ENCODE measurements at regions not wholly inside any gene's neighbourhood (a gene's known extent, or its start where the extent isn't known, plus 50 kb on each side); places are given as distances from the start of the nearest gene placed in this dataset.
"Not testable (repeated sequence)": the region's sequence is repeated elsewhere in the genome, so short reads cannot be mapped to it uniquely, and the experiment has no call there.

DNA sequence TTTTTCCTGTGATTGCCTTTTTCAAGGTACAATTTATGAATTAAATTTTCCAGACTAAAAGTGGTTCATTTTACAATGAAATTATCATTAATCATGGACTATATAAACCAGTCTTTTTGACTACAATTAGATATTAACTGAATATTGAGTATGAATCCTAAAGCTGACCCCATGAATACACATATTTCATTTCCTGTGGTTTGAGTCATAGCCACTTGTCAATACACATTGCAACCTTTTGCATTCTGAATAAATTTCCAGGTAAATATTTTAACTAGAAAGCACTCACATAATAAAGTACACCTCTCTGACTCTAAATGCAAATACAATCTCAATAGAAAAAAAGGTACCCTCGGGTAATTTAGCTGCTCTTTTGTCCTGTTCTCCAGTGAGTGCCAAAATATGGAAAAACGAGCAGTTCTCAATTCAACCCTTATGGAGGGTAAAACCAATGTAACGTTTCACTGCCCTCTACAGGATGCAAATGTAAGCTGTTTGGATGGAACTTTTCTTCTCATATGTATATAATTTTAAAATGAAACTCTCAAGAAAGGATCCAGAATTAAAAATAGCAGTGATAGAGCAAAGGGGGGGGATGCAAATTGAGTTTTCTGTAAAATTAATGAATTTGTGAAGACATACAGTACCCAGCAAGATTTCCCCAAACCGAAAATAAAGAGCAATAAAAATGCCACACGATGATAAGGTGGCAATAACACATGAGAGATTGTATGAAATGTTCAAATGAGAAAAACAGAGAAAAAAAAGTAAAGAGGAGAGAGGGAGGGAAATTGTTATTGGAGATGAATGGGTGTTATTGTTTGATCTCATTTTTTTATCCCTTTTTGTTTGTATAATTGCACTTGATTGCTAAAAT is 1795.7 kb upstream of the PIK3C3 start:
- Histone ChIP-seq H3K4me3 (ENCODE audit: low read length in 2 of 2) (no peak overlapping the region), H3K27ac (ENCODE audit: low read length) (no peak overlapping the region), H3K9me3 (ENCODE audit: control insufficient read depth in 2 of 2, low read length in 2 of 2) (no peaks in the 10 kb centered on the region), H3K36me3 (ENCODE audit: control insufficient read depth in 2 of 2, insufficient read depth in 2 of 2, low read length in 2 of 2) (no peaks in the 10 kb centered on the region), H3K4me1 (ENCODE audit: control insufficient read depth, insufficient read depth, low read length) (no peaks in the 10 kb centered on the region), H3K9ac (ENCODE audit: low read length in 2 of 2) (no peak overlapping the region), H3K27me3 (ENCODE audit: control insufficient read depth in 1 of 2, insufficient read depth in 2 of 2, low read length in 2 of 2) (no peaks in the 10 kb centered on the region)

DNA sequence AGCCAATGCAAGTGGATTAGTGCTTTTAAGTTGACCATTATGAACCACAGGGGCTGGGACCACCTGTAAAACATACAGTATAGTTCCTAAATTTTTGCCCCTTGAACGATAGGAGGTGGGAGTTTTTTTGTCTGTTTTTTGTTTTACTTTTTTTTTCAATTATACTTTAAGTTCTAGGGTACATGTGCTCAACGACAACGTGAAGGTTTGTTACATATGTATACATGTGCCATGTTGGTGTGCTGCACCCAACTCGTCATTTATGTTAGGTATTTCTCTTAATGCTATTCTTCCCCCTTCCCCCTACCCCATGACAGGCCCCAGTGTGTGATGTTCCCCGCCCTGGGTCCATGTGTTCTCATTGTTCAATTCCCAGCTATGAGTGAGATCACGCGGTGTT is 1797.9 kb upstream of the PIK3C3 start:
- H3K27me3 ChIP-seq (ENCODE audit: control insufficient read depth in 1 of 2, insufficient read depth in 2 of 2, low read length in 2 of 2): no peaks in the 10 kb centered on the region
- H3K9me3 ChIP-seq (ENCODE audit: control insufficient read depth in 2 of 2, low read length in 2 of 2): no peaks in the 10 kb centered on the region
- no peak overlapping the region for H3K9ac ChIP-seq (ENCODE audit: low read length in 2 of 2)
- H3K4me1 ChIP-seq (ENCODE audit: control insufficient read depth, insufficient read depth, low read length): no peaks in the 10 kb centered on the region
- no peaks in the 10 kb centered on the region for H3K36me3 ChIP-seq (ENCODE audit: control insufficient read depth in 2 of 2, insufficient read depth in 2 of 2, low read length in 2 of 2)
- no peak overlapping the region for H3K27ac ChIP-seq (ENCODE audit: low read length)
- no peak overlapping the region for H3K4me3 ChIP-seq (ENCODE audit: low read length in 2 of 2)

- H3K4me3 ChIP-seq (ENCODE audit: low read length in 2 of 2): no peak overlapping the region
- no peaks in the 10 kb centered on the region for H3K4me1 ChIP-seq (ENCODE audit: control insufficient read depth, insufficient read depth, low read length)
- H3K27me3 ChIP-seq (ENCODE audit: control insufficient read depth in 1 of 2, insufficient read depth in 2 of 2, low read length in 2 of 2): no peaks in the 10 kb centered on the region
- no peak overlapping the region for H3K27ac ChIP-seq (ENCODE audit: low read length)
- no peaks in the 10 kb centered on the region for H3K36me3 ChIP-seq (ENCODE audit: control insufficient read depth in 2 of 2, insufficient read depth in 2 of 2, low read length in 2 of 2)
- no peak overlapping the region for H3K9ac ChIP-seq (ENCODE audit: low read length in 2 of 2)
- no peaks in the 10 kb centered on the region for H3K9me3 ChIP-seq (ENCODE audit: control insufficient read depth in 2 of 2, low read length in 2 of 2)
These were observed 1802.2 kb upstream of the PIK3C3 start for GRCh38 chr18:40152859-40153258.

DNA sequence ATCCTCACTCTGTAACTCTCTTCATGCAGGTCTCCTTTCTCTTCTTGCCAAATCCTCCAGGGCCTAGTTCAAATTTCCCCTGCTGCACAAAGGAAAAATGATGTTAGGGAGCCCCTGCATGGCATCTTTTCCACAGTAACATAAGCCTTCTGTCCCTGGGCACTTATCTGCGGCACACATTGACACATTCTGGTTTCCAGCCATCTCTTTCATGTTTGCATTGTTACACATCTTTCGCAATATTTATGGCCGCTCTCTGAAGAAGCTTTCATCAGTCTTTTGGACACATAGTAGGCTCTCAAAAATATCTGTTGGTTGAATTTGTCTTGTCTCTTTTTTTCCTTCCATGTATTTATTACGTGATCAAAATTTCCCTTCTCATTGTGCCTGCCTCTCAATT is 1806.1 kb upstream of the PIK3C3 start:
- H3K27me3 ChIP-seq (ENCODE audit: control insufficient read depth in 1 of 2, insufficient read depth in 2 of 2, low read length in 2 of 2): no peaks in the 10 kb centered on the region
- H3K27ac ChIP-seq (ENCODE audit: low read length): no peak overlapping the region
- H3K4me1 ChIP-seq (ENCODE audit: control insufficient read depth, insufficient read depth, low read length): no peaks in the 10 kb centered on the region
- H3K4me3 ChIP-seq (ENCODE audit: low read length in 2 of 2): no peak overlapping the region
- no peak overlapping the region for H3K9ac ChIP-seq (ENCODE audit: low read length in 2 of 2)
- H3K36me3 ChIP-seq (ENCODE audit: control insufficient read depth in 2 of 2, insufficient read depth in 2 of 2, low read length in 2 of 2): no peaks in the 10 kb centered on the region
- H3K9me3 ChIP-seq (ENCODE audit: control insufficient read depth in 2 of 2, low read length in 2 of 2): no peaks in the 10 kb centered on the region

GRCh38 chr18:40133253-40133652 is 1821.8 kb upstream of the PIK3C3 start:
- no peak overlapping the region for H3K9ac ChIP-seq (ENCODE audit: low read length in 2 of 2)
- H3K4me1 ChIP-seq (ENCODE audit: control insufficient read depth, insufficient read depth, low read length): no peaks in the 10 kb centered on the region
- no peaks in the 10 kb centered on the region for H3K9me3 ChIP-seq (ENCODE audit: control insufficient read depth in 2 of 2, low read length in 2 of 2)
- no peaks in the 10 kb centered on the region for H3K36me3 ChIP-seq (ENCODE audit: control insufficient read depth in 2 of 2, insufficient read depth in 2 of 2, low read length in 2 of 2)
- H3K4me3 ChIP-seq (ENCODE audit: low read length in 2 of 2): no peak overlapping the region
- H3K27ac ChIP-seq (ENCODE audit: low read length): no peak overlapping the region
- no peaks in the 10 kb centered on the region for H3K27me3 ChIP-seq (ENCODE audit: control insufficient read depth in 1 of 2, insufficient read depth in 2 of 2, low read length in 2 of 2)

DNA sequence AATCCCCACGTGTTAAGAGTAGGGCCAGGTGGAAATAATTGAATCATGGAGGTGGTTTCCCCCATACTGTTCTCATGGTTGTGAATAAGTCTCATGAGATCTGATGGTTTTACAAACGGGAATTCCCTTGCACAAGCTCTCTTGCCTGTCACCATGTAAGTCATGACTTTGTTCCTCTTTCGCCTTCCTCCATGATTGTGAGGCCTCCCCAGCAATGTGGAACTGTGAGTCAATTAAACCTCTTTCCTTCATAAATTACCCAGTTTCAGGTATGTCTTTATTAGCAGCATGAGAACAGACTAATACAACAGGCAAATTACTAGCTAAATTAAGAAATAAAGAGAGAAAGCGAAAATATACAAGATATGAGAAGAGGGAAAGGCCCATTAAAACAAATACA is 1822.6 kb upstream of the PIK3C3 start:
- not testable (repeated sequence) for H3K4me3 ChIP-seq (ENCODE audit: low read length in 2 of 2); H3K27ac ChIP-seq (ENCODE audit: low read length); H3K9me3 ChIP-seq (ENCODE audit: control insufficient read depth in 2 of 2, low read length in 2 of 2); H3K4me1 ChIP-seq (ENCODE audit: control insufficient read depth, insufficient read depth, low read length); H3K27me3 ChIP-seq (ENCODE audit: control insufficient read depth in 1 of 2, insufficient read depth in 2 of 2, low read length in 2 of 2); H3K9ac ChIP-seq (ENCODE audit: low read length in 2 of 2); H3K36me3 ChIP-seq (ENCODE audit: control insufficient read depth in 2 of 2, insufficient read depth in 2 of 2, low read length in 2 of 2)

DNA sequence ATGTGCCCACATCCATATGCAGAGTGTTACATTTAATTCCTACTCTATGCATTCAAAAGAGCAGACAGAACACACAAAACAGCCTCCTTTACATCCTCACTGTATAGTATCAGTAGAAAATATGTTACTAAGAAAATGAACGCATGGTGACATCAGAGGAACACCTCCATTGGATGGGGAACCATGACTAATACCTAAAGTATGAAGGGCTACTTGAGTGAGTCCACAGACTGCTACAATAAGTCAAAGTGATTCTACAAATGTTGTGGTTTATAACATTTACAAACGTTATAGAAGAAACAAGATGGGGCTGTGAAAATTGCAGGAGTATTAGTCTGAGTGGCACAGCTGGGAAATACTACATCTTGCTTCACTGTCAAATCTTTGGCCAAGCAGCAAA is 1830.9 kb upstream of the PIK3C3 start:
- Histone ChIP-seq H3K4me1 (ENCODE audit: control insufficient read depth, insufficient read depth, low read length) (no peaks in the 10 kb centered on the region), H3K27me3 (ENCODE audit: control insufficient read depth in 1 of 2, insufficient read depth in 2 of 2, low read length in 2 of 2) (no peaks in the 10 kb centered on the region), H3K9me3 (ENCODE audit: control insufficient read depth in 2 of 2, low read length in 2 of 2) (no peaks in the 10 kb centered on the region), H3K4me3 (ENCODE audit: low read length in 2 of 2) (no peak overlapping the region), H3K9ac (ENCODE audit: low read length in 2 of 2) (no peak overlapping the region), H3K27ac (ENCODE audit: low read length) (no peak overlapping the region), H3K36me3 (ENCODE audit: control insufficient read depth in 2 of 2, insufficient read depth in 2 of 2, low read length in 2 of 2) (no peaks in the 10 kb centered on the region)

- H3K9ac ChIP-seq (ENCODE audit: low read length in 2 of 2): no peak overlapping the region
- no peaks in the 10 kb centered on the region for H3K9me3 ChIP-seq (ENCODE audit: control insufficient read depth in 2 of 2, low read length in 2 of 2)
- H3K27me3 ChIP-seq (ENCODE audit: control insufficient read depth in 1 of 2, insufficient read depth in 2 of 2, low read length in 2 of 2): no peaks in the 10 kb centered on the region
- H3K4me1 ChIP-seq (ENCODE audit: control insufficient read depth, insufficient read depth, low read length): no peaks in the 10 kb centered on the region
- no peak overlapping the region for H3K4me3 ChIP-seq (ENCODE audit: low read length in 2 of 2)
- H3K27ac ChIP-seq (ENCODE audit: low read length): no peak overlapping the region
- H3K36me3 ChIP-seq (ENCODE audit: control insufficient read depth in 2 of 2, insufficient read depth in 2 of 2, low read length in 2 of 2): no peaks in the 10 kb centered on the region
These were observed 1834.1 kb upstream of the PIK3C3 start for GRCh38 chr18:40120796-40121391.

DNA sequence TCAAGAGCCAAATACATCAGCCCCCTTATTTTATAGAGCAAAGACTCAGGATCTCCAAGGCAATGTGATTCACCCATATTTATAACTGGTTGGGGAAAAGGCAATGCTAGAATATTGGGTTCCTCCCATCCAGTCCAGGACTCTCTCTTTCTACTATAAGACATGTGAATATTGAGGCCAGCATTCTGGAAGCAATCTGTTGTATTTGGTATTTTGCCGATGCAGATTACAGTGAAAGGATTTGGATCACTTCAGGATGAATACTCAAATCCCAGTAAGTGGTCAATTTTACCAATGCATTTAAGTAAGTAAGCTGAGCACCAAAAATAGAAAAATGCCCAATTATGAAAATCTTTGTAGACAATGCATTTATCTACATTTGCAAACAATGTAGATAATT is 1834.7 kb upstream of the PIK3C3 start:
- Histone ChIP-seq H3K9ac (ENCODE audit: low read length in 2 of 2) (no peak overlapping the region), H3K27me3 (ENCODE audit: control insufficient read depth in 1 of 2, insufficient read depth in 2 of 2, low read length in 2 of 2) (no peaks in the 10 kb centered on the region), H3K36me3 (ENCODE audit: control insufficient read depth in 2 of 2, insufficient read depth in 2 of 2, low read length in 2 of 2) (no peaks in the 10 kb centered on the region), H3K4me3 (ENCODE audit: low read length in 2 of 2) (no peak overlapping the region), H3K27ac (ENCODE audit: low read length) (no peak overlapping the region), H3K9me3 (ENCODE audit: control insufficient read depth in 2 of 2, low read length in 2 of 2) (no peaks in the 10 kb centered on the region), H3K4me1 (ENCODE audit: control insufficient read depth, insufficient read depth, low read length) (no peaks in the 10 kb centered on the region)

- not testable (repeated sequence) for H3K9ac ChIP-seq (ENCODE audit: low read length in 2 of 2); H3K4me3 ChIP-seq (ENCODE audit: low read length in 2 of 2); H3K27me3 ChIP-seq (ENCODE audit: control insufficient read depth in 1 of 2, insufficient read depth in 2 of 2, low read length in 2 of 2); H3K4me1 ChIP-seq (ENCODE audit: control insufficient read depth, insufficient read depth, low read length); H3K27ac ChIP-seq (ENCODE audit: low read length); H3K9me3 ChIP-seq (ENCODE audit: control insufficient read depth in 2 of 2, low read length in 2 of 2); H3K36me3 ChIP-seq (ENCODE audit: control insufficient read depth in 2 of 2, insufficient read depth in 2 of 2, low read length in 2 of 2)
These were observed 1835.5 kb upstream of the PIK3C3 start for GRCh38 chr18:40119581-40119980.

DNA sequence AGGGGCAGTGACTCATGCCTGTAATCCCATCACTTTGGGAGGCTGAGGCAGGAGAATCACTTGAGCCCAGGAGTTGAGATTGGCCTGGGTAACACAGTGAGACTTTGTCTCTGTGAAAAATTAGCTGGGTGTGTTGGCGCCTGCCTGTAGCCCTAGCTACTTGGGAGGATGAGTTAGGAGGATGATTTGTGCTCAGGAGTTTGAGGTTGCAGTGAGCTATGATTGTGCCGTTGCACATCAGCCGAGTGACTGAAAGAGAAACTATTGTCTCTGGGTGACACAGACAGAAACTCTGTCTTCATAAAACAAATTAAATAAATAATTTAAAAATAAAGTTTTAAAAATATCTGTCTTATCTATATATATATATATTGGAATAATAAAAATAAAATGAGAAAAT is 1844.6 kb upstream of the PIK3C3 start:
- H3K36me3 ChIP-seq (ENCODE audit: control insufficient read depth in 2 of 2, insufficient read depth in 2 of 2, low read length in 2 of 2): no peaks in the 10 kb centered on the region
- H3K9me3 ChIP-seq (ENCODE audit: control insufficient read depth in 2 of 2, low read length in 2 of 2): no peaks in the 10 kb centered on the region
- no peak overlapping the region for H3K4me3 ChIP-seq (ENCODE audit: low read length in 2 of 2)
- no peak overlapping the region for H3K9ac ChIP-seq (ENCODE audit: low read length in 2 of 2)
- no peaks in the 10 kb centered on the region for H3K27me3 ChIP-seq (ENCODE audit: control insufficient read depth in 1 of 2, insufficient read depth in 2 of 2, low read length in 2 of 2)
- no peaks in the 10 kb centered on the region for H3K4me1 ChIP-seq (ENCODE audit: control insufficient read depth, insufficient read depth, low read length)
- H3K27ac ChIP-seq (ENCODE audit: low read length): no peak overlapping the region

All from stomach smooth muscle (tissue), 2 donors.